Loucy (cell line): ENCODE measurements at regions not wholly inside any gene's neighbourhood (a gene's known extent, or its start where the extent isn't known, plus 50 kb on each side); places are given as distances from the start of the nearest gene placed in this dataset.

Experiments
- H2AFZ ChIP-seq: fragments of 200-600 bp; sonication (generic); 2 replicates; pipeline ENCODE4 v1.6.0; 2016; ENCODE audit warnings: antibody characterized with exemption, mild to moderate bottlenecking, low read length, moderate library complexity
- H3F3A ChIP-seq: fragments of 200-600 bp; 2 replicates; pipeline ENCODE4 v1.6.0; 2016; ENCODE audit warnings: antibody characterized with exemption, low read depth, mild to moderate bottlenecking
- H3K27me3 ChIP-seq: fragments of 200-600 bp; sonication (generic); 2 replicates; pipeline ENCODE4 v1.6.1; 2014; ENCODE audit warnings: low read length, mild to moderate bottlenecking; ENCODE audit not compliant: insufficient read depth, poor library complexity, severe bottlenecking
- H3K36me3 ChIP-seq: fragments of 200-600 bp; sonication (generic); 2 replicates; pipeline ENCODE4 v1.6.1; 2016; ENCODE audit warnings: low read length; ENCODE audit not compliant: insufficient read depth
- H3K4me1 ChIP-seq: fragments of 200-600 bp; sonication (generic); 2 replicates; pipeline ENCODE4 v1.5.1; 2014; ENCODE audit warnings: low read length, mild to moderate bottlenecking; ENCODE audit not compliant: insufficient read depth, poor library complexity, severe bottlenecking
- H3K4me2 ChIP-seq: fragments of 200-600 bp; sonication (generic); 2 replicates; pipeline ENCODE4 v1.6.0; 2014; ENCODE audit warnings: antibody characterized with exemption, low read length, low read depth, mild to moderate bottlenecking; ENCODE audit not compliant: poor library complexity, severe bottlenecking
- H3K4me3 ChIP-seq: fragments of 200-600 bp; sonication (generic); 2 replicates; pipeline ENCODE4 v1.5.1; 2014; ENCODE audit warnings: low read length, mild to moderate bottlenecking, mixed read lengths; ENCODE audit not compliant: poor library complexity, severe bottlenecking
- H3K79me2 ChIP-seq: fragments of 200-600 bp; sonication (generic); 2 replicates; pipeline ENCODE4 v1.6.1; 2014; ENCODE audit warnings: low read length; ENCODE audit not compliant: insufficient read depth
- H3K9ac ChIP-seq: fragments of 200-600 bp; sonication (generic); 2 replicates; pipeline ENCODE4 v1.6.0; 2014; ENCODE audit warnings: mild to moderate bottlenecking, low read depth, low read length, moderate library complexity; ENCODE audit not compliant: poor library complexity, severe bottlenecking
- H3K9me2 ChIP-seq: fragments of 200-600 bp; sonication (generic); replicated peaks from 2 replicates; pipeline ENCODE4 v1.6.1; 2016; ENCODE audit warnings: low read depth, low read length, mixed read lengths
- H3K9me3 ChIP-seq: fragments of 200-600 bp; sonication (generic); 2 replicates; pipeline ENCODE4 v1.6.1; 2014; ENCODE audit warnings: mild to moderate bottlenecking, antibody characterized with exemption, low read length, low read depth; ENCODE audit not compliant: insufficient read depth
- H4K20me1 ChIP-seq: fragments of 200-600 bp; sonication (generic); 2 replicates; pipeline ENCODE4 v1.6.0; 2014; ENCODE audit warnings: antibody characterized with exemption, low read length, mild to moderate bottlenecking; ENCODE audit not compliant: insufficient read depth, poor library complexity, severe bottlenecking
- CTCF ChIP-seq: fragments of 200-600 bp; sonication (generic); conservative IDR thresholded peaks from 2 replicates; pipeline ENCODE4 v1.5.1; 2014; ENCODE audit warnings: mild to moderate bottlenecking, antibody characterized with exemption, low read length
- EZH2phosphoT487 ChIP-seq: fragments of 200-600 bp; IDR thresholded peaks from 2 replicates; pipeline ENCODE4 v1.6.1; 2018; ENCODE audit warnings: antibody characterized with exemption, mild to moderate bottlenecking, moderate library complexity, borderline replicate concordance

DNA sequence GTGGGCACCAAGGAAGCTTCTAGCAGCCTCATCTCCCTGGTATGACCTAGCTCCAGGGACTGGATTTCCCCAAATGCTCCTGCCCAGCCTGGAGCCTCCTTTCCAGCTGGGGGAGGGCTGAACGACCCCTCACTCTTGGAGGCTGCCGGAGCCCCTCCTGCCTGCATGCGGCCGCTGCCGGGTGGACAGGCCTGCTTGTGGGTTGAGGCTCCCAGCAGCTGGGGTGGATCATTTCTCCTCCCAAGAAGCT is 213.6 kb downstream of the SEC14L1 start:
- no peak overlapping the region for H2AFZ ChIP-seq
- no peak for TF ChIP-seq EZH2phosphoT487
- TF ChIP-seq CTCF, result no peak
- no peak overlapping the region for H3K4me2 ChIP-seq
- peaks cover 15% of the 10 kb centered on the region; the same call in 1 of the 2 replicates for H3K79me2 ChIP-seq
- H3K9me3 ChIP-seq, result no peaks in the 10 kb centered on the region
- H3K27me3 ChIP-seq, result no peaks in the 10 kb centered on the region
- no peak overlapping the region for H3K9ac ChIP-seq
- H3K9me2 ChIP-seq, result no peaks in the 10 kb centered on the region
- H3K36me3 ChIP-seq, result no peaks in the 10 kb centered on the region
- peaks cover 25% of the 10 kb centered on the region for H3K4me1 ChIP-seq
- H3F3A ChIP-seq, result no peaks in the 10 kb centered on the region
- no peak overlapping the region for H3K4me3 ChIP-seq
- H4K20me1 ChIP-seq, result no peaks in the 10 kb centered on the region

DNA sequence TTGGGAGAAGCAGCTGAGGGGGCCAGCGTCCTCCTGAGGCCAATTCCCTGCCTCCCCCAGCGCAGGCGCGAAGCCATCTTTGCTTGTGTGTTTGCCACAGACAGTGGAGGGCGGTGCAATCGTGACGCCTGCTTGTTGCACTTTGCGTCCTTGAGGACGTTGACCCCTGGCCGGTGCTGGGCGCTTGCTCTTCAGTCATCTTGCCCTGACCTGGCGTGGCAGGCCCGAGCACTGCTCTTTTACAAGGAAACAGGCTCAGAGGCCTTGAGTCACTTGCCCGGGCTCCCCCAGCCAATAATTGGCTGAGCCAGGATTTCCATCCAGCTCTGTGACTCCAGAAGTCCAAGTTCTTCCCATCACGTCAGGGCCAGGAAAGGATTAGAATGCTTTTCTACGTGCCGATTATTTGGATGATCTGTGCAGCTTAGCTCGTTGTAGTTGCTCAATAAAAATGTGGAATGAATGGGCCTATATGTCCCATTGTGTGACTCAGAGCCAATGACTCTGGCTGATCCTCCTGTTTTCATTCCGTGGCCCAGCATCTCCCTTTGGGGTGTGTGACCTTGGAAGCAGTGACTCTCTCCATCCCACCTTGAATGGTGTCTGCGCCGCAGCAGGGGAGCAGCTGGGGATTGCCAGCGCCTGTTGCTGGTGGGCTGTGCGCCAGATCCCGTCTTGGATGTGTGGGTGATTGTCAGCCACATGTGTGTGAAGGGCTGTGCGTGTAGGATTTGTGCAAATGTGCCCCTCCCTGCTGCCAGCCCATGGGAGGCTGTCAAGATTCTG is 214.1 kb downstream of the SEC14L1 start:
- Histone ChIP-seq H3K27me3 (no peaks in the 10 kb centered on the region), H3K9me3 (no peaks in the 10 kb centered on the region), H3K79me2 (peaks cover 10% of the 10 kb centered on the region; the same call in 1 of the 2 replicates), H3K9me2 (no peaks in the 10 kb centered on the region), H3K4me3 (no peak overlapping the region), H3K4me2 (no peak overlapping the region), H4K20me1 (no peaks in the 10 kb centered on the region), H3K36me3 (no peaks in the 10 kb centered on the region), H2AFZ (no peak overlapping the region), H3K4me1 (peaks cover 25% of the 10 kb centered on the region), H3F3A (no peaks in the 10 kb centered on the region), H3K9ac (no peak overlapping the region)
- no peak for TF ChIP-seq EZH2phosphoT487
- TF ChIP-seq CTCF, result no peak

DNA sequence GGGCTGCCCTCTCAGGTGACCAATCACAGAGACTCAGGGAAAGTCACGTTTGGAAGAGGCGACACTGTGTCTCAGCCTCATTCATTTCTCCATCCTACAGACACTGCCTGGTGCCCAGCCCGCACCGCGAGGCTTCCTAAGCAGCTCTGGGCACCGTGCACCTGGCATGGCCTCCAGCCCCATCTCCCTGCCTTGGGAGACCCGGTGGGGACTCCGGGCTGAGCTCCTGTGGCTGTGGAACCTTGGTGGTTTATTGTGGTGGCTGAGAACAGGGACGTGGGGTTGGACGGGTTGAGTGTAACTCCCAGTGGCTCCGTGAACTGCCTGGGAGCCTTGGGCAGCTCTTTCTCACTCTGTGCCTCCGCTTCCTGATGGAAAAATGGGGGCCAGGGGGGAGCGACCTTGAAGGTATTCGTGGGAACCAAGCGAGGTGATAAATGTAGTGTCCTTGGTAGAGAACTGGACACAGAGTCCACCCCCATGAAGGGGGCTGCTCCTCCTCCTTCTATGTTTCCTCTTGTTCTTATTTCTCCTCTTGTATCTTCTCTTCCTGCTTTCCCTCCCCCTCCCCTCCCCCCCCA is 215.4 kb downstream of the SEC14L1 start:
- Histone ChIP-seq H3K36me3 (no peaks in the 10 kb centered on the region), H4K20me1 (no peaks in the 10 kb centered on the region), H3K9me2 (no peaks in the 10 kb centered on the region), H3K9me3 (no peaks in the 10 kb centered on the region), H3K79me2 (0 out of 2 replicates have a peak, but pooled peaks cover 5% of the 10 kb centered on the region), H3F3A (no peaks in the 10 kb centered on the region), H3K4me1 (peaks cover 13% of the 10 kb centered on the region), H3K4me2 (no peak overlapping the region), H3K9ac (no peak overlapping the region), H3K27me3 (no peaks in the 10 kb centered on the region), H2AFZ (no peak overlapping the region), H3K4me3 (no peak overlapping the region)
- no peak for TF ChIP-seq CTCF
